DOHH2 (cell line): ENCODE measurements at regions not wholly inside any gene's neighbourhood (a gene's known extent, or its start where the extent isn't known, plus 50 kb on each side); places are given as distances from the start of the nearest gene placed in this dataset.

Experiments
- H3F3A ChIP-seq: fragments of 200-600 bp; sonication (generic), shearing (Covaris generic); 2 replicates; pipeline ENCODE4 v1.6.0; 2016; ENCODE audit warnings: antibody characterized with exemption, mild to moderate bottlenecking; ENCODE audit not compliant: control insufficient read depth, insufficient read depth
- H3K27ac ChIP-seq: fragments of 200-600 bp; sonication (generic); 2 replicates; pipeline ENCODE4 v1.5.1; 2014; ENCODE audit warnings: low read depth, mild to moderate bottlenecking, low read length, moderate library complexity
- H3K27me3 ChIP-seq: fragments of 200-600 bp; sonication (generic); 2 replicates; pipeline ENCODE4 v1.6.1; 2014; ENCODE audit warnings: mild to moderate bottlenecking, low read length, mixed read lengths; ENCODE audit not compliant: control insufficient read depth
- H3K36me3 ChIP-seq: fragments of 200-600 bp; sonication (generic); 2 replicates; pipeline ENCODE4 v1.6.1; 2014; ENCODE audit warnings: mild to moderate bottlenecking, low read length, moderate library complexity, mixed read lengths; ENCODE audit not compliant: control insufficient read depth
- H3K4me1 ChIP-seq: fragments of 200-600 bp; sonication (generic); 2 replicates; pipeline ENCODE4 v1.6.1; 2014; ENCODE audit warnings: mild to moderate bottlenecking, low read length, mixed read lengths; ENCODE audit not compliant: control insufficient read depth
- H3K4me2 ChIP-seq: fragments of 200-600 bp; sonication (generic); 2 replicates; pipeline ENCODE4 v1.6.0; 2014; ENCODE audit warnings: mild to moderate bottlenecking, low read length, moderate library complexity
- H3K4me3 ChIP-seq: fragments of 200-600 bp; sonication (generic); 2 replicates; pipeline ENCODE4 v1.5.1; 2014; ENCODE audit warnings: mild to moderate bottlenecking, low read length, mixed read lengths
- H3K79me2 ChIP-seq: fragments of 200-600 bp; sonication (generic); 2 replicates; pipeline ENCODE4 v1.6.1; 2014; ENCODE audit warnings: mild to moderate bottlenecking, low read length, mixed read lengths; ENCODE audit not compliant: control insufficient read depth
- H3K9me2 ChIP-seq: fragments of 200-600 bp; sonication (generic); replicated peaks from 2 replicates; pipeline ENCODE4 v1.6.1; 2014; ENCODE audit warnings: mild to moderate bottlenecking, low read length, mixed read lengths; ENCODE audit not compliant: control insufficient read depth
- H3K9me3 ChIP-seq: fragments of 200-600 bp; sonication (generic); 2 replicates; pipeline ENCODE4 v1.6.1; 2014; ENCODE audit warnings: antibody characterized with exemption, low read length, mixed read lengths; ENCODE audit not compliant: control insufficient read depth, insufficient read depth
- H4K20me1 ChIP-seq: fragments of 200-600 bp; sonication (generic); 2 replicates; pipeline ENCODE4 v1.6.0; 2014; ENCODE audit warnings: low read depth, mild to moderate bottlenecking, antibody characterized with exemption, low read length, moderate library complexity; ENCODE audit not compliant: control insufficient read depth, insufficient read depth
- EZH2phosphoT487 ChIP-seq: fragments of 200-600 bp; sonication (generic); IDR thresholded peaks from 2 replicates; pipeline ENCODE4 v1.6.1; 2017; ENCODE audit warnings: borderline replicate concordance, mild to moderate bottlenecking, antibody characterized with exemption, low read length, moderate library complexity, mixed read lengths
- TF ChIP-seq, protein P1 (sequence below): fragments of 200-600 bp; sonication (generic); IDR thresholded peaks from one replicate; pipeline ENCODE4 v1.5.1; 2014; ENCODE audit warnings: antibody characterized with exemption, mild to moderate bottlenecking, low read depth, low read length; ENCODE audit not compliant: poor library complexity, severe bottlenecking

DNA sequence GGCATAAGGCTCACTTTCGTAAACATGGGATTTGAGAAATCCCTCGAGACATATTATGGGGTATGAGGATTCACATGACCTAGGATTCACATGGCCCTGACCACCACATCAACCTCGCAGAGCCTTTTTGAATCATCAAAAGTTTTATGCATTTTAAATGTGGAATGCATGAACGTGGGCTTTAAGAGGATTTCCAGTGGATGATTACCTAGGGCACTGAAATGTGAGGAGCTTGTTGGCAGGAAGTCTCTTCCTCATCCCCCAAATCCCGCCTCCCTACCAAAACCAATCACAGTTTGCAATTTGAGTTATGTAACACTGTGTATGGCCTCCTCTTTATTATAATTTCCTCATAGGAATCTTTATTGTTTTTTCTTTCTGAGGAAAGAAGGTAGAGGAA lies 659.6 kb upstream of the TBX3 start:
- Histone ChIP-seq H3F3A (no peaks in the 10 kb centered on the region), H3K27me3 (no peaks in the 10 kb centered on the region), H3K79me2 (no peaks in the 10 kb centered on the region), H3K9me2 (no peaks in the 10 kb centered on the region), H3K9me3 (no peaks in the 10 kb centered on the region), H4K20me1 (no peaks in the 10 kb centered on the region), H3K36me3 (no peaks in the 10 kb centered on the region), H3K4me3 (no peak overlapping the region), H3K4me1 (no peaks in the 10 kb centered on the region), H3K4me2 (no peak overlapping the region), H3K27ac (no peak overlapping the region)
- TF ChIP-seq EZH2phosphoT487: no peak
- TF ChIP-seq, protein P1, sequence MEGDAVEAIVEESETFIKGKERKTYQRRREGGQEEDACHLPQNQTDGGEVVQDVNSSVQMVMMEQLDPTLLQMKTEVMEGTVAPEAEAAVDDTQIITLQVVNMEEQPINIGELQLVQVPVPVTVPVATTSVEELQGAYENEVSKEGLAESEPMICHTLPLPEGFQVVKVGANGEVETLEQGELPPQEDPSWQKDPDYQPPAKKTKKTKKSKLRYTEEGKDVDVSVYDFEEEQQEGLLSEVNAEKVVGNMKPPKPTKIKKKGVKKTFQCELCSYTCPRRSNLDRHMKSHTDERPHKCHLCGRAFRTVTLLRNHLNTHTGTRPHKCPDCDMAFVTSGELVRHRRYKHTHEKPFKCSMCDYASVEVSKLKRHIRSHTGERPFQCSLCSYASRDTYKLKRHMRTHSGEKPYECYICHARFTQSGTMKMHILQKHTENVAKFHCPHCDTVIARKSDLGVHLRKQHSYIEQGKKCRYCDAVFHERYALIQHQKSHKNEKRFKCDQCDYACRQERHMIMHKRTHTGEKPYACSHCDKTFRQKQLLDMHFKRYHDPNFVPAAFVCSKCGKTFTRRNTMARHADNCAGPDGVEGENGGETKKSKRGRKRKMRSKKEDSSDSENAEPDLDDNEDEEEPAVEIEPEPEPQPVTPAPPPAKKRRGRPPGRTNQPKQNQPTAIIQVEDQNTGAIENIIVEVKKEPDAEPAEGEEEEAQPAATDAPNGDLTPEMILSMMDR: no peak

- H4K20me1 ChIP-seq: no peaks in the 10 kb centered on the region
- H3F3A ChIP-seq: no peaks in the 10 kb centered on the region
- H3K4me1 ChIP-seq: no peaks in the 10 kb centered on the region
- TF ChIP-seq, protein P1: no peak
- TF ChIP-seq EZH2phosphoT487: no peak
- H3K36me3 ChIP-seq: no peaks in the 10 kb centered on the region
- no peaks in the 10 kb centered on the region for H3K79me2 ChIP-seq
- no peak overlapping the region for H3K4me2 ChIP-seq
- no peaks in the 10 kb centered on the region for H3K9me2 ChIP-seq
- no peak overlapping the region for H3K27ac ChIP-seq
- H3K9me3 ChIP-seq: no peaks in the 10 kb centered on the region
- H3K27me3 ChIP-seq: no peaks in the 10 kb centered on the region
- no peak overlapping the region for H3K4me3 ChIP-seq
These were observed 659.0 kb upstream of the TBX3 start for GRCh38 chr12:115343008-115343407.

DNA sequence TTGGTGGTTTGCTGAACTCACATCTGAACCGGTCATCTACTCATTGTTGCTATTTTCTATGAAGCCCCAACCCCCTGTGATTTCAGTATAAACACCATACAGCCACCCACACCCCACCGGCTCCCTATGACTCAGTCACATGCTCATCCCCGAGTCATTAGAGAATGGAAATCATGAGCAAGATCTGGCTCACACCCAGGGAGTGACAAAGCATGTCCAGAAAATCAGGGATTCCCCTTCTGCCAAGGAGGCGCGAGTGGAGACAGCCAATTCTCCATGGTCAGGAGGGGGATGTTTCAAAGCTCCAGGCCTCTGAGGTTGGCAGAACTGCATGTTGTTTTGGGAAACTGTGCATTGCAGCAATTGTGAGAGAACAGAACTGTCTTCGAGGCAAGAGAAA lies 657.5 kb upstream of the TBX3 start:
- H3K4me2 ChIP-seq: no peak overlapping the region
- no peak for TF ChIP-seq EZH2phosphoT487
- TF ChIP-seq, protein P1: no peak
- H3K9me2 ChIP-seq: no peaks in the 10 kb centered on the region
- no peaks in the 10 kb centered on the region for H3K27me3 ChIP-seq
- H3K4me3 ChIP-seq: no peak overlapping the region
- H3F3A ChIP-seq: no peaks in the 10 kb centered on the region
- no peak overlapping the region for H3K27ac ChIP-seq
- H4K20me1 ChIP-seq: no peaks in the 10 kb centered on the region
- H3K9me3 ChIP-seq: no peaks in the 10 kb centered on the region
- no peaks in the 10 kb centered on the region for H3K36me3 ChIP-seq
- no peaks in the 10 kb centered on the region for H3K4me1 ChIP-seq
- no peaks in the 10 kb centered on the region for H3K79me2 ChIP-seq
